Right ventricle myocardium superior (tissue), 1 donor: ENCODE measurements at regions not wholly inside any gene's neighbourhood (a gene's known extent, or its start where the extent isn't known, plus 50 kb on each side); places are given as distances from the start of the nearest gene placed in this dataset.
"Not testable (repeated sequence)": the region's sequence is repeated elsewhere in the genome, so short reads cannot be mapped to it uniquely, and the experiment has no call there.

Experiments
- ATAC-seq: fragments of 200-7000 bp; cut with Tn5 transposase; one replicate; pipeline ENCODE4 v1.9.1; 2020; ENCODE audit warnings: mild to moderate bottlenecking; ENCODE audit not compliant: poor library complexity
- DNase-seq: peaks from one replicate; pipeline ENCODE4 v3.0.0-alpha.2; 2020
- intact Hi-C: fragments of 100-400 bp; cut with DNase I; formaldehyde crosslinking; loops from one replicate; pipeline ENCODE4 v1.11.2; 2022
- donor health status: DM: no; HTN: yes; CAD: no; lungs with severe emphysema.

DNA sequence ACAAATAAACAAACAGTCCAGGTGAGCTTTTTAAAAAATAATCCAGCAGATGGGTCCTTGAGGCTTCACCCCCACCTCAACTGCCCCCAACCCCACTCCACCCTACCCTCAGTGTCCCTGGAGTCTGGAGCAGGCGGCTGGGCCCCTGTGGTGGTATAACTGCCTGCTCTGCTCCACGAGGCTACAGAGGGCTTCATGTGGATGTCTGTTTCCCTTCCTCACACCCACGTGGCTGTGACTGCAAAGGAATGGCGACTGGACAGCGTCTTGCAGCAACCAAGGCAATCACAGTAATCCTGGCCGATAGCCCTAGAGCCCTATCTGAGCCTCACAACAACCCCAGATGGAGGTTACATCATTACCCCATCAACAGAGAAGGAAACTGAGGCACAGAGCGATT, 76.5 kb downstream of the SLC2A10 start:
- intact Hi-C loops: no loop called here
- no peak for ATAC-seq
- no peak for DNase-seq

DNA sequence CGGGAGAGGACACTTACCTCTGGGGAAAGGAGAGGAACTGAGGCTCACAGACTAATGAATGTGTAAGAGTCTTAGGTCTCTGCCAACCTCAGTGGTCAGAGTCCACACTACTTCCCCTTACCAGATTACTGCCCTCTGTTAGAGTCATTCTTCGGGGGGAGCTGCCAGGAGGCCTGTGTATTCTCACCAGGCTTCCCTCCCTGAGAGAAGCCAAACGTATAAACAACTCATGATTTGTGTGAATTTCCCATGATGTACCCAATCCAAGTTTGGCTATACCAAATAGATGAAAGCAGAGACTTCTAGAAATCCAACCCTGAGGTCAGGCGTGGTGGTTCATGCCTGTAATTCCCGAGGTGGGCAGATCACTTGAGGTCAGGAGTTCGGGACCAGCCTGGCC, 77.1 kb downstream of the SLC2A10 start:
- DNase-seq (no peak), ATAC-seq (no peak)
- intact Hi-C loops: no loop called here

GRCh38 chr20:46787991-46788762, 78.7 kb downstream of the SLC2A10 start:
- intact Hi-C loops: no loop called here
- no peak for DNase-seq
- no peak for ATAC-seq

- ATAC-seq, intact Hi-C loops, DNase-seq: not testable (repeated sequence)
Observed at GRCh38 chr20:46788763-46789091, 79.3 kb downstream of the SLC2A10 start.

- intact Hi-C loops: no loop called here
- ATAC-seq (no peak), DNase-seq (no peak)
Observed at GRCh38 chr20:46789339-46790028, 80.0 kb downstream of the SLC2A10 start.

DNA sequence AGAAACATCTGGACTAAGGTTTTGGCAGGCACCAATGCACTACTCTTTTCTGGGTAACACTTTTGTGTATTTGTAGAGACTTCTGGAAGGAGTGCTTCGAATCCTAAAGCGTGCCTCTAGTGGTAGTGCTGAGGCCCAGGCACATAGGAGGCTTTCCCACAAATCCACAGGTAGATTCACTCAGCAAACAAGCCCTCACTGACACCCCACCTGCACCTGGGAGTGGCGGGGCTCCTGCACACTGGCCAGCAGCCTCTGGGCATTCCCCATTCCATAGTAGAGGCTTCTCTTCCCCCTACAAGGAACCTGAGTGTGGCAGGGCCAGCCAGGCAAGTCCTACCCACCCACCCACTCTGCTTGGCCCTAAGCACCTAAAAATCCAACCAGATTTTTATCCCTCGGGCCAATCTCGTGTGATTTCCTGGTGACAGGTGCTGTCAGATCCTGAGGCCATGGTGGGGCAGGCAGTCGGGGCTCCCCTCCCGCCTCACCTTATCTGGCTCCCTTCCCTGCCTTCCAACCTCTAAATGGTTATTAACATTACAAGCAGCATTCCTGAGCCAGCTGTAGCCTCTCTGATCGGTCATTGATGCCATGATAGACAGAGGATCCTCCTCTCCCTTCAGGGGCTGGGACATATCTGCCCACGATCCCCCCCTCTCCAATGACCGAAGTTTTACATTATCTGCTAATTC, 82.4 kb downstream of the SLC2A10 start:
- ATAC-seq: no peak
- DNase-seq: no peak
- intact Hi-C loops: no loop called here

DNA sequence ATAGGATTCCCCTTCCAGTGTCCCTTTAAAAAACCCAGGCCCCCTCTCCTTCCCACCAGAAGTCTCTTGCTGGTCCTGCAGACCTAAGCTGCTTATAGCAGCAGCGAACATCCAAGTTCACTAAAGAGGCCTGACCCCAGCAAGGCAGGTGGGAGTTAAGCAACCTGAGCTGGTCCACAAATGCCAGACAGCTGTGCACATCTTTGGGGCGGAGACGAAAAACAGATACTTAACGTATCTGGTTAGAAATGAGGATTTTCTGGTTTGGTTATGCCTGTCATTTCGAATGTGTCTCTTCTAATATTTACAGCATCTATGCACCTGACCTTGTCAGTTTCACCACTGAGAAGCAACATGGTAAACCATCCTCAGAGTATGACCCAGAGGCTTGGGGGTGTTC, 87.8 kb downstream of the SLC2A10 start:
- ATAC-seq: no peak
- no peak for DNase-seq
- intact Hi-C loops: no loop called here

GRCh38 chr20:46798430-46798829, 89.0 kb downstream of the SLC2A10 start:
- intact Hi-C loops: no loop called here
- ATAC-seq: no peak
- no peak for DNase-seq

DNA sequence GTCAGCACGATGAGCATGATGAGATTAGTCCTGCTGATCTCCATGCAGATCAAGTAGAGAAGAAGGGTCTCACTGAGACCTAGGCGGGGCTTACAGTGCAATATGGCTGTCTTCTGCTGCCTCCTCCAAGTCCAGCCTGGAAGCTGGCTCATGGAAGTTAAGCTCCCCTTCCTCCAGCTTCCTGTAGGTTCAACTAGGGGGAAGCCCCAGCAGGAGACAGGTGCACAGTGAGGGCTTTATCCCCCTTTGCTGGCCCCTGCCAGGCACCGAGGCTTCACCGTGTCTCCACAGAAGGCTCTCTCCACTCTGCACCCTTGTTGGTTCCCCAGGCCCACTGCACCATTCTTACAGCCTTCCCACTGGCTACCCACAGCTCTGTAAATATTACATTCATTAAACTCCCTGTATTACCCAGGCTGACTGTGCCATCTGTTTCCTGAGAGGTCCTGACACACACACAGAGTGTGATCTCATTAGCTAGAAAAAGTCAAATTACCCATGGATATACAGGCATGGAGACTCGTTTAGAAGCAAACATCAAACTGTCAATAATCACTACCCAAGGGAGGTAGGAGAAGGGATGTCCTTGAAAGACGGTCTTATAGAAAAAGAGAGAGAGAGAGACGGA, 90.4 kb downstream of the SLC2A10 start:
- no peak for DNase-seq
- no peak for ATAC-seq
- intact Hi-C loops: no loop called here

DNA sequence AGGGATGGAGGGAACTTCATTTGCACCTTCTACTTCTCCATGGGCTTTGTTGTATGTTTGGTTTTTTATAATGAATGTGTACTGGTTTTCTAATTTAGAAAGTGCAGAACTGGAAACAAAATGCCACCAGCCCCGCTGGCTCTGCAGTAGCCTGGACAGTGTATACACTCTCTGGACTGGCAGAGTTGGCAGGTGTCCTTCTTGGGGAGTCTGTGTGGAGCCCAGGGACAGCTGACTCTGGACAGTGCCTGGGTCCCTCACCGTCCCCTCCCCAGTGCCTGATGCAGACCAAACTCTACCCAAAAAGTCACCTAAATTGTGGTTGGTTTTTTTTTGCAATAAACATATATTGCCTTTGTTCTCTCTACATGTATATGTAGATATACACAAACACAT, 91.0 kb downstream of the SLC2A10 start:
- intact Hi-C loops: no loop called here
- ATAC-seq (no peak), DNase-seq (no peak)

DNA sequence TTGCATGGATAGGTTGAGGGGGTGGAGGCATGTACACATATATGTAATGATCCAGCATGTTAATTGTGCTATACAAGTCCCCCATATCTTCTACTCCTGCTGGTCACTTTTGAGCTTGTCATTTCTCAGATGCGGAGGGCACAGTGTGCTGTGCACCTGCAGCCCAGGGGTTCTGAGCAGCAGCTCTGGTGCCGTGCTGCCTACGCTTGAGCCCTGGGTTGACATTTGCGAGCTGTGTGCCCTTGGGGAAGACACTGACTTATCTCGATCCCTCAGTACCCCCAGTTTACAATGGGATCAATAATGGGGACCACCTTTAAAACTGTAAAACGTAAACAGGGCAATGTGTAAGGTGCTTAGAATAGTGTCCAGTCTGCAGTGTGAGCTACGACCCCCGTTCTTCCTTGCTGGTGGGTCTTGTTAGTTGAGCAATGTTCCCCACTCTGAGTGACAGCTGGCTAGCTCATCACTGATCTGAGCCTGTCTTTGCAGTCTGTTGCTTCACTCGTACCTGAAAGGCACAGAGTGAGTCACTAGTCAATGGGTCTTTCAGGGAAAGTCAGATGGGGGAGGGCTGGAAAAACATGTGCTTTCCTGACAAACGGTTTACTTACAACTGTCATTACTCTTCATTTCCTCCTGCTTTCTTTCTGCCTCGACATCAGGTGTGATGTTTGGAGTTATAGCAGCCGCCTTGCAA, 91.7 kb downstream of the SLC2A10 start:
- intact Hi-C loops: no loop called here
- ATAC-seq (no peak), DNase-seq (no peak)

DNA sequence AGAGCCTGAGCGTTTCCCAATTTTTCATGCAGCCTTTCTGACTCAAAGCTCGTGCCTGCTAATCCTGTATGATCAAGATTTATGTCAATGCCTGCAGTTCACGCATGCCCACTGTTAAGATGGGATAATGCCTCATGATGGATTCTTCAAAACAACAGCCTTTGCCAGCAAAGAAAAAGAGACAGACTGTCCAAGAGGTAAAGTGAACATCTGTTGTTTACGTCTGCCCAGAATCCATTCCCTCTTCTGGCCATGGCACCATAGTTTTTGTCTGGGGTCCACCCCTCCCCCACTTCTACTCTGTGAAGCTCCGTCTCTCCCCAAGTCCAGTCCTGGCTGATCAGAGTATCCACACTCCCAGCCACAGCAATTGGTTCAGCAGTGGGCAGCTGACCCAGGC, 91.9 kb upstream of the EYA2 start:
- DNase-seq: no peak
- no peak for ATAC-seq
- intact Hi-C loops: no loop called here

- DNase-seq (no peak), ATAC-seq (no peak)
- intact Hi-C loops: no loop called here
Observed at GRCh38 chr20:46803123-46804020, 91.3 kb upstream of the EYA2 start.

GRCh38 chr20:46804126-46804525, 90.5 kb upstream of the EYA2 start:
- no peak for ATAC-seq
- DNase-seq: no peak
- intact Hi-C loops: no loop called here

GRCh38 chr20:46805836-46806235, 88.8 kb upstream of the EYA2 start:
- no peak for ATAC-seq
- no peak for DNase-seq
- intact Hi-C loops: no loop called here

DNA sequence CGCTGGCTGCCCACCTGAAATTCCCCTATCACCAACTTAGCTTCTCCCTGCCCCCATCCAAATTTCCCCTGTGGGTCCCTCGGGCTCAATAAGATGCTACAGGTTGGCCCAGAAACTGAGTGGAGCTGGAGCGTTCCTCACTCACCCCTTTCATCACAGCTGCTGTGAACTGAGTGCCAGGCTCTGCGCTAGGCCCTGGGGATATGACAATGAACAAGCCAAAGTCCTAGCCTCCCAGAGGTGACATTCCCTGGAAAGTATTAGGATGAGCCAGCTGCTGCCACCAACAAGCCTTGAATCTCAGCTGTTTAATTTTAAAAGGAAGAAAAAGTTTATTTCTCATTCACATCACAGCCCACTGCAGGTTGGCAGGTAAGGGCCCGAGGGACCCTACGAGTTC, 86.6 kb upstream of the EYA2 start:
- DNase-seq: no peak
- ATAC-seq: no peak
- intact Hi-C loops: no loop called here

GRCh38 chr20:46808565-46808964, 86.1 kb upstream of the EYA2 start:
- intact Hi-C loops: no loop called here
- DNase-seq (no peak), ATAC-seq (no peak)

DNA sequence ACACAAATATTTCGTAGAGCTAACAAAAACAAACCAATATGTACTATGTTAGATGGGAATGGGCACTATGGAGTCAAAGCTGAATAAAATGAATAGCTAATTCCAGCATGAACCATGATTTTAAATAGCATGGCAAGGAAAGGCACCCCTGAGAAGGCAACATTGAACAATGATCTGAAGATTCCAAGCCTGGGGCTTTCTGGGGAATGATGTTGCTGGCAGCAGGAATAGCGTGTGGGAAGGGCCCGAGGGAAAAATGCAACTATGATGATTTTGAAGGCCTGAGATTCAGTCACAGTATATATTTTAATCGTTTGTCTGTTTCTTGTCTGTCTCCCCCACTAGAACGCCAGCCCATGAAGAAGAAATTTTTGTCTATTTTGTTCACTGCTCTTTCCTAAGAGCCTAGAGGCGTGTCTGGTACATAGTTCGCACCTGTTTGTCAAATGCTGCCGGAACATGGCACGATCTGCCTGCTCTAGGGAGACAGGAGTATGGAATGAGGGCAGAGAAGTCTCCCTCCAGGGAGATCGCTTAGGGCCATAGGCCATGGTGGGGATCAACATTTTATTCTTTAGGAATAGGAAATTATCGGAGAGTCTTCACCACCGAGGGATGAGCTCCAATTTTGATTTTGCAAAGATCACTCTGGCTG, 84.8 kb upstream of the EYA2 start:
- no peak for DNase-seq
- ATAC-seq: no peak
- intact Hi-C loops: no loop called here
